Ascending aorta (tissue), 2 donors: ENCODE measurements at regions not wholly inside any gene's neighbourhood (a gene's known extent, or its start where the extent isn't known, plus 50 kb on each side); places are given as distances from the start of the nearest gene placed in this dataset.

Experiments
- DNase-seq, 2 donors: peaks; one replicate each; pipeline ENCODE4 v3.0.0-alpha.2; 2019; ENCODE audit warnings: low spot score in 2 of 2
- H3K27ac ChIP-seq, 2 donors: fragments of 200-600 bp; sonication (generic); one replicate each; pipeline ENCODE4 v1.5.1; 2016 to 2017; ENCODE audit warnings: mild to moderate bottlenecking in 1 of 2
- H3K27me3 ChIP-seq: fragments of 200-600 bp; sonication (generic); one replicate; pipeline ENCODE4 v1.5.1; 2017
- H3K36me3 ChIP-seq, 2 donors: fragments of 200-600 bp; sonication (generic); one replicate each; pipeline ENCODE4 v1.5.1; 2016
- H3K4me1 ChIP-seq, 2 donors: fragments of 200-600 bp; sonication (generic); one replicate each; pipeline ENCODE4 v1.5.1; 2016 to 2017; ENCODE audit warnings: mild to moderate bottlenecking in 1 of 2
- H3K4me3 ChIP-seq, 2 donors: fragments of 200-600 bp; sonication (generic); one replicate each; pipeline ENCODE4 v1.5.1; 2016 to 2017; ENCODE audit warnings: mild to moderate bottlenecking in 1 of 2
- H3K9me3 ChIP-seq, 2 donors: fragments of 200-600 bp; sonication (generic); one replicate each; pipeline ENCODE4 v1.5.1; 2016
- CTCF ChIP-seq, 3 experiments: fragments of 200-600 bp in 2 of 3; fragments of 450-650 bp in 1 of 3; sonication (generic) in 2 of 3; IDR thresholded peaks; one replicate each; pipeline ENCODE4 v1.5.1; 2016 to 2019; ENCODE audit warnings: antibody characterized with exemption in 3 of 3, mild to moderate bottlenecking in 1 of 3, moderate library complexity in 1 of 3
- intact Hi-C: fragments of 100-400 bp; cut with DNase I; formaldehyde crosslinking; loops from one replicate; pipeline ENCODE4 v1.15.1; 2023

GRCh38 chr10:128617532-128617931 lies 491.3 kb upstream of the MKI67 start:
- H3K27me3 ChIP-seq, result no peaks in the 10 kb centered on the region
- H3K9me3 ChIP-seq, result no peaks in the 10 kb centered on the region
- TF ChIP-seq CTCF (IDR thresholded peaks at IDR 0.05), result no peak
- DNase-seq, result no peak
- H3K36me3 ChIP-seq, result no peaks in the 10 kb centered on the region
- no peak overlapping the region for H3K27ac ChIP-seq
- no peak overlapping the region for H3K4me3 ChIP-seq
- intact Hi-C loops, result no loop called here
- no peaks in the 10 kb centered on the region for H3K4me1 ChIP-seq

GRCh38 chr10:128622706-128623105 lies 496.5 kb upstream of the MKI67 start:
- no peaks in the 10 kb centered on the region for H3K4me1 ChIP-seq
- intact Hi-C loops, result no loop called here
- H3K4me3 ChIP-seq, result no peak overlapping the region
- H3K27me3 ChIP-seq, result no peaks in the 10 kb centered on the region
- no peak for DNase-seq
- no peaks in the 10 kb centered on the region for H3K36me3 ChIP-seq
- H3K9me3 ChIP-seq, result no peaks in the 10 kb centered on the region
- TF ChIP-seq CTCF (IDR thresholded peaks at IDR 0.05), result no peak
- no peak overlapping the region for H3K27ac ChIP-seq

- Histone ChIP-seq H3K27me3 (no peaks in the 10 kb centered on the region), H3K4me1 (no peaks in the 10 kb centered on the region), H3K4me3 (no peak overlapping the region), H3K27ac (no peak overlapping the region), H3K36me3 (no peaks in the 10 kb centered on the region), H3K9me3 (no peaks in the 10 kb centered on the region)
- DNase-seq, result no peak
- no peak for TF ChIP-seq CTCF (IDR thresholded peaks at IDR 0.05)
- intact Hi-C loops, result no loop called here
Measured at GRCh38 chr10:128623776-128624175, 497.6 kb upstream of the MKI67 start.

GRCh38 chr10:128624656-128625530 lies 498.7 kb upstream of the MKI67 start:
- Histone ChIP-seq H3K4me3 (no peak overlapping the region), H3K27ac (no peak overlapping the region), H3K4me1 (no peaks in the 10 kb centered on the region), H3K36me3 (no peaks in the 10 kb centered on the region), H3K9me3 (no peaks in the 10 kb centered on the region), H3K27me3 (no peaks in the 10 kb centered on the region)
- TF ChIP-seq CTCF (IDR thresholded peaks at IDR 0.05), result no peak
- intact Hi-C loops, result no loop called here
- no peak for DNase-seq

GRCh38 chr10:128625926-128626325 lies 499.7 kb upstream of the MKI67 start:
- TF ChIP-seq CTCF (IDR thresholded peaks at IDR 0.05), result no peak
- Histone ChIP-seq H3K4me3 (no peak overlapping the region), H3K4me1 (no peaks in the 10 kb centered on the region), H3K9me3 (no peaks in the 10 kb centered on the region), H3K36me3 (no peaks in the 10 kb centered on the region), H3K27ac (no peak overlapping the region), H3K27me3 (no peaks in the 10 kb centered on the region)
- intact Hi-C loops, result no loop called here
- no peak for DNase-seq
